Esophagus muscularis mucosa (tissue), 4 donors: ENCODE measurements at regions not wholly inside any gene's neighbourhood (a gene's known extent, or its start where the extent isn't known, plus 50 kb on each side); places are given as distances from the start of the nearest gene placed in this dataset.
"Not testable (repeated sequence)": the region's sequence is repeated elsewhere in the genome, so short reads cannot be mapped to it uniquely, and the experiment has no call there.

Experiments
- DNase-seq: peaks from one replicate; pipeline ENCODE4 v3.0.0-alpha.2; 2017; ENCODE audit errors: extremely low spot score
- H3K27ac ChIP-seq, 4 donors: fragments of 200-600 bp; sonication (generic); replicated peaks in 1 of 4; 1 replicate in 3 of 4; 2 replicates in 1 of 4; pipeline ENCODE4 v1.5.1; 2016 to 2019; ENCODE audit warnings: mild to moderate bottlenecking in 1 of 4
- H3K27me3 ChIP-seq, 4 donors: fragments of 200-600 bp; sonication (generic); one replicate each; pipeline versions ENCODE4 v1.5.1 to v1.6.0; 2016 to 2019
- H3K36me3 ChIP-seq, 4 donors: fragments of 200-600 bp; sonication (generic); one replicate each; pipeline ENCODE4 v1.5.1; 2016 to 2019
- H3K4me1 ChIP-seq, 4 donors: fragments of 200-600 bp; sonication (generic); one replicate each; pipeline ENCODE4 v1.5.1; 2016 to 2019
- H3K4me3 ChIP-seq, 4 donors: fragments of 200-600 bp; sonication (generic); 1 replicate in 2 of 4; 2 replicates in 2 of 4; pipeline ENCODE4 v1.5.1; 2016 to 2019; ENCODE audit warnings: mild to moderate bottlenecking in 4 of 4, moderate library complexity in 1 of 4
- H3K9me3 ChIP-seq, 4 donors: fragments of 200-600 bp; sonication (generic); 1 replicate in 3 of 4; 2 replicates in 1 of 4; pipeline ENCODE4 v1.5.1; 2016 to 2019
- WGBS: methylation state at CpG from one replicate; pipeline ENCODE4 v1.1.5; 2018; 5-methylcytosine and 5-hydroxymethylcytosine counted together
- intact Hi-C: fragments of 100-400 bp; cut with DNase I; formaldehyde crosslinking; loops from one replicate; pipeline ENCODE4 v1.15.1; 2023

- H3K36me3 ChIP-seq, H3K4me3 ChIP-seq, H3K27me3 ChIP-seq, H3K27ac ChIP-seq, H3K9me3 ChIP-seq, H3K4me1 ChIP-seq, DNase-seq, intact Hi-C loops: not testable (repeated sequence)
- WGBS, result 91% methylated on average over 7 of the region's 7 CpGs
Measured at GRCh38 chr1:234802586-234802985, 192.6 kb upstream of the IRF2BP2 start.

DNA sequence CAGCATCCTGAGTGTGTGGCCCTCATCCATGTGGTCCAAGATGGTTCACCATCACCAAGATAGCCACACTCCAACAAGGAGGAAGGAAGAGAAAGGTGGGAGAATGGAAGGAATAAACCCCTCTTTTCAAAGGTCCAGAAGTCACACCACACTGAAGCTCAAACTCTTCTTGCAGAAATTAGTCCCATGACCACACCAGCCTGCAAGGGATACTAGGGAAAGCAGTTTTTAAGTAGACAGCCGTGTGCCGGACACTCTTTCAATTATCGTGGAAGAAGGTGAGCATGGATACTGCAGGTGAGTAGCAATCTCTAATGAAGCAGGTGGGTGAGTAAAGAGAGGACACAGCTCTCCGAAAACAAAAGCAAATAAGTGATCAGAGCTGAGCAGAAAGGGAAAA lies 191.7 kb upstream of the IRF2BP2 start:
- H3K4me1 ChIP-seq, intact Hi-C loops, H3K36me3 ChIP-seq, H3K9me3 ChIP-seq, H3K4me3 ChIP-seq, DNase-seq, H3K27me3 ChIP-seq: not testable (repeated sequence)
- peak overlapping the region in 1 of 4 donors; percentile 42 for H3K27ac ChIP-seq
- WGBS, result 94% methylated on average over 4 of the region's 4 CpGs

DNA sequence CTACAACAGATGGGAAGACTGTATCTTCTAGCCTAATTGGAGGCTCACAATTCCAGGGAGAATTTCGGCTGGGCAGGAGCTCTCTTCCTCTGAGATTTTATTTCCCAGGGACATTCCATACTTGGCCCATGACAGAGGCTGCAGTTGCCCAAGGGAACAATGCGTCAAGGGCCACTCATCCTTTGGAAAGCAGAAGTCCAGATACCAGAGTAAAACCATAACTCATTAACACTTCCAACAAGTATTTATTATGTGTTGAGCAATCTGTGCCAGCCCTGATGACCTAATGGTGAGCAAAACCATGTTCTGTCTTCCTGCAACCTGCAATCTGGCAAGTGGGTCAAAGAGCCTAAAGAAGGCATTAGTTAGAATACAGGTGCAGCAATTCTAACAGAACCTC lies 191.2 kb upstream of the IRF2BP2 start:
- intact Hi-C loops, H3K9me3 ChIP-seq, H3K36me3 ChIP-seq, H3K27me3 ChIP-seq, DNase-seq, H3K4me3 ChIP-seq, H3K4me1 ChIP-seq: not testable (repeated sequence)
- WGBS, result no CpG with 5 or more reads among the region's 2 CpGs
- peak overlapping the region in 1 of 4 donors; percentile 42 for H3K27ac ChIP-seq

DNA sequence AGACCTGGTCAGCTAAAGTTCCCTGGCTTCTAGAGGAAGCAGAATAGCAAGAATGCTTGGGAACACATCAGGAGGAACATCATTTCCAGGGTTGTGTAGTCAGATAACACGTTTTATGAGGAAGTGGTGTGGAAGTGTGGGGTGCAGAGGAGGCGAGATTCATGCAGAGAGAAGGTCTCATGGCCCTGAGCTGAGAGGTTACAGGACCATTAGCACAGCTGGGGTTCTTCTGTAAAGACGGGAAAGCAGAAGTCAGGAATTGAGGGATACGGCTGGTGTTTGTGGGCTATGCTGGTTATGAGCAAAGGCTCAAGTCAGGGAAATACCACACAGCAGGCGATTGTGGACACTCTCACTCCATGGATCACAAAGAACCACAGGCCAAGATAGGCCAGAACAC lies 190.6 kb upstream of the IRF2BP2 start:
- whole genome bisulfite sequencing, result 80% methylated on average over 4 of the region's 5 CpGs
- H3K27me3 ChIP-seq, DNase-seq, intact Hi-C loops, H3K36me3 ChIP-seq, H3K4me1 ChIP-seq, H3K9me3 ChIP-seq, H3K4me3 ChIP-seq: not testable (repeated sequence)
- H3K27ac ChIP-seq, result peak overlapping the region in 1 of 4 donors; percentile 51

DNA sequence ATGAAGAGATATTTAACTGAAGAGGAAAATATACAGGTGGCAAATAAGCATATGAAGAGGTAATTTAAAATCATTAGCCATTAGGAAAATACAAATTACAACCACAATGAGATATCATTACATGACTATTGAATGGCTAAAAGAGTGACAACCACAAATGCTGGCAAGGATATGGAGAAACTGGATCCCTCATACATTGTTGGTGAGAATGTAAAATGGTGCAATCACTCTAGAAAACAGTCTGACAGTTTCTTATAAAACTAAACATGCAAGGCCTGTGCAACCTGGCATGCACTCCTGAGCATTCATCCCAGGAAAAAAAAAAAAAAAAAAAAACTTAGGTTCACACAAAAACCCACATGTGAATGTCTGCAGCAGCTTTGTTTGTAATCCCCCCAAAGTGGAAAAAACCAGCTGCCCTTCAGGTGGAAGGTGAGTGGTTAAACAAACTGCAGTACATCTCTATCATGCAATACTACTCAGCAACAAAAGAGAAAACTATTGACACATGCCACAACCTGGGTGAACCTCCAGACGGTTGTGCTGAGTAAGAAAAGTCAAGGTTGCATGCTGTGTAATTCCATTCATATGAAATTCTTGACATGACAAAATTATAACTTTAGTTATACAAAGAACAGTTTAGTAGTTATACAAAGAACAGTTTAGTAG lies 189.2 kb upstream of the IRF2BP2 start:
- H3K36me3 ChIP-seq, intact Hi-C loops, DNase-seq, H3K27me3 ChIP-seq, H3K4me3 ChIP-seq, H3K9me3 ChIP-seq, H3K27ac ChIP-seq, H3K4me1 ChIP-seq: not testable (repeated sequence)
- WGBS, result 83% methylated on average over 1 of the region's 1 CpG

GRCh38 chr1:234797216-234797615 lies 187.2 kb upstream of the IRF2BP2 start:
- H3K9me3 ChIP-seq, H3K27me3 ChIP-seq, H3K4me1 ChIP-seq, H3K36me3 ChIP-seq, intact Hi-C loops, H3K4me3 ChIP-seq, H3K27ac ChIP-seq, DNase-seq: not testable (repeated sequence)
- no CpG with 5 or more reads among the region's 2 CpGs for WGBS

DNA sequence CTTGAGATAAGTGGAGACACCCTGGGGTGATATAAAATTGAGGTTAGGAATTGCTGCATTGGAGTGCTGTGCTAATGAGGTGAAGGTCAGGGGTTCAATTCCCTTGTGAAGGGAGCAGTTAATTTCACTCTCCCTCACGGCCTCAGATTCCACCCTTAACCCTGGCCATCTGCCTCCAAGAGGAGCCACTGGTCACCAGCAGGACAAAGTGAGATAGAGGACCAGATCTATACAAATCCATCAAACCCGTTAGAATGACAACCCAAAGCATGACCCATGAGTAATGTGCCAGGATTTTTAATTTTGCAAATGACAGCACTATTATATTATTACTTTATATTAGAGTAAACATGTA lies 186.4 kb upstream of the IRF2BP2 start:
- H3K4me1 ChIP-seq, DNase-seq, H3K27ac ChIP-seq, H3K4me3 ChIP-seq, H3K9me3 ChIP-seq, H3K36me3 ChIP-seq, intact Hi-C loops, H3K27me3 ChIP-seq: not testable (repeated sequence)
- 100% methylated on average over 2 of the region's 2 CpGs for WGBS

GRCh38 chr1:234795711-234796437 lies 185.9 kb upstream of the IRF2BP2 start:
- H3K9me3 ChIP-seq, H3K27ac ChIP-seq, intact Hi-C loops, DNase-seq, H3K4me1 ChIP-seq, H3K27me3 ChIP-seq, H3K4me3 ChIP-seq, H3K36me3 ChIP-seq: not testable (repeated sequence)
- 70% methylated on average over 6 of the region's 7 CpGs for WGBS

DNA sequence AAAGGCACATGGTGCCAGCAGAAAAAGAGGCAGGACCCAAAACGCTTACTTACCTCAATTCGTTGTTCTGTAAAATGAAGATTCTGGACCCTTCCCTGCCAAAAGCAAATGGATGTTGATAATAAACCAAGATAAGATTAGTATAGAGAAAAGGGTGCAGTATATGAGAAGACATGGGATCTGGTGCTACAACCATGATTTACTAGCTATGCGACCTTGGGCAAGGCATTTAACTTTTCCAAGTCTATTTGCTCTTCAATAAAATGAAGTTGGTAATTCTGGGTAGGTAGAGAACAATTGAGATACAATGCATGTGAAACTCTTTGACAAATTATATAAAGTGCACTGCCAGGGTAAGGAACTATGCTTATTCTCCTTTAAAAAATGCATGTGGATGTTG lies 185.0 kb upstream of the IRF2BP2 start:
- DNase-seq, H3K27ac ChIP-seq, intact Hi-C loops, H3K9me3 ChIP-seq, H3K4me3 ChIP-seq, H3K27me3 ChIP-seq, H3K36me3 ChIP-seq, H3K4me1 ChIP-seq: not testable (repeated sequence)
- 100% methylated on average over 2 of the region's 3 CpGs for WGBS

- H3K4me1 ChIP-seq, H3K4me3 ChIP-seq, DNase-seq, intact Hi-C loops, H3K27ac ChIP-seq, H3K27me3 ChIP-seq, H3K36me3 ChIP-seq, H3K9me3 ChIP-seq: not testable (repeated sequence)
- WGBS, result 88% methylated on average over 1 of the region's 4 CpGs
Measured at GRCh38 chr1:234794452-234794851, 184.5 kb upstream of the IRF2BP2 start.

DNA sequence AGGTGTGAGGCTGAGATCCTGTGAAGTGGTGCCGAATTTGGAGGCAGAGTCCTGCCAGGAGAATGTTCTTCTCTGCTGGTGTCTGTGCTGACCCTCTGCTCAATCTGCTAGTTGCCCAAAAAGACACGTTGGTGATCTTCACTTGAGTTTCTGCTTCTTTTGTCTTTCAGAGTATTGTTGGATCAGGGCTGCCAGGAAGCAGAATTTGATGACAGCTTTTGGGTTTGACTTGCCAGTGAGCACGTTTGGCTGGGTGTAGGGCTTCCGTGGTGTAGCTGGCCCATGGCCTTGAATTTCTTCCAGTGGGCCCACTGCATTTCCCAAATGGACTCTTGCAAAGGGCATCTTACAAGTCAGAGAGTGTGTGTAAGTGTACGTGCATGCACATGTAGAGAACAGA lies 183.9 kb upstream of the IRF2BP2 start:
- H3K36me3 ChIP-seq, DNase-seq, H3K27ac ChIP-seq, intact Hi-C loops, H3K4me3 ChIP-seq, H3K4me1 ChIP-seq, H3K27me3 ChIP-seq, H3K9me3 ChIP-seq: not testable (repeated sequence)
- WGBS, result no CpG with 5 or more reads among the region's 5 CpGs

GRCh38 chr1:234792221-234792864 lies 182.4 kb upstream of the IRF2BP2 start:
- WGBS, result 88% methylated on average over 3 of the region's 4 CpGs
- DNase-seq, H3K36me3 ChIP-seq, H3K27ac ChIP-seq, H3K4me1 ChIP-seq, intact Hi-C loops, H3K9me3 ChIP-seq, H3K4me3 ChIP-seq, H3K27me3 ChIP-seq: not testable (repeated sequence)

DNA sequence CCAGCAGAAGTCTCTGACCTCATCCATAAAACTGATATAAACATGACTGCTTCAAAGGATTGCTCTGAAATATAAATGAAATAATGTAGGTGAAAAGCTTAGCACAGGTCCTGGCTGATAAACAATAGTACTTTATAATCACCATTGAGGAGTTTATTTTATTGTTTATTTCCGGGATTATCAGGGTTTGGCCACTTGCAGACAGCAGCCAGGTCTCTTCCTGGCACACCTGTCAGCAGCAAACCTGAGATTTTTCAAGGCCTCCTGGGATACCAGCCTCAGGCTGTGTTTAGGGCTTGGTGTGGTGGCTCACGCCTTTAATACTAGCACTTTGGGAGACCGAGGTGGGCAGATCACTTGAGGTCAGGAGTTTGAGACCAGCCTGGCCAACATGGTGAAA lies 181.6 kb upstream of the IRF2BP2 start:
- H3K36me3 ChIP-seq, H3K4me1 ChIP-seq, H3K9me3 ChIP-seq, intact Hi-C loops, H3K4me3 ChIP-seq, H3K27me3 ChIP-seq, DNase-seq, H3K27ac ChIP-seq: not testable (repeated sequence)
- WGBS, result 100% methylated on average over 1 of the region's 3 CpGs
